SK-N-SH treated with all-trans-retinoic acid at 6 μM for 48 hours (cell line): ENCODE measurements at regions not wholly inside any gene's neighbourhood (a gene's known extent, or its start where the extent isn't known, plus 50 kb on each side); places are given as distances from the start of the nearest gene placed in this dataset.

Experiments
- ATAC-seq: fragments of 200-7000 bp; cut with Tn5 transposase; 3 replicates; pipeline ENCODE4 v1.9.1; 2020; ENCODE audit warnings: mild to moderate bottlenecking, moderate library complexity
- ARNTL ChIP-seq: fragments of 450-650 bp; formaldehyde crosslinking; IDR thresholded peaks from 2 replicates; pipeline ENCODE4 v1.5.0; 2020; ENCODE audit warnings: low read depth, mild to moderate bottlenecking, moderate library complexity, borderline replicate concordance
- BACH2 ChIP-seq: fragments of 250-450 bp; sonication (Bioruptor Pico); IDR thresholded peaks from 2 replicates; pipeline ENCODE4 v1.9.0; 2021; ENCODE audit warnings: mild to moderate bottlenecking, borderline replicate concordance
- CREB5 ChIP-seq: fragments of 250-450 bp; sonication (Bioruptor Pico); IDR thresholded peaks from 2 replicates; pipeline ENCODE4 v1.5.1; 2020; ENCODE audit warnings: low read depth, mild to moderate bottlenecking, moderate library complexity
- CSDC2 ChIP-seq: fragments of 250-450 bp; sonication (Bioruptor Pico); IDR thresholded peaks from 2 replicates; pipeline ENCODE4 v1.5.0; 2020; ENCODE audit warnings: mild to moderate bottlenecking, moderate library complexity
- CSRNP3 ChIP-seq: fragments of 250-450 bp; sonication (Bioruptor Pico); IDR thresholded peaks from 2 replicates; pipeline ENCODE4 v1.5.1; 2021; ENCODE audit warnings: mild to moderate bottlenecking, moderate library complexity
- ESRRG ChIP-seq: fragments of 250-450 bp; sonication (Bioruptor Pico); IDR thresholded peaks from 2 replicates; pipeline ENCODE4 v1.6.1; 2021; ENCODE audit warnings: mild to moderate bottlenecking
- GLIS3 ChIP-seq: fragments of 250-450 bp; sonication (Bioruptor Pico); IDR thresholded peaks from 2 replicates; pipeline ENCODE4 v1.5.0; 2020; ENCODE audit warnings: mild to moderate bottlenecking, moderate library complexity
- ISL1 ChIP-seq: fragments of 250-450 bp; sonication (Bioruptor Pico); IDR thresholded peaks from 2 replicates; pipeline ENCODE4 v2.1.2; 2022; ENCODE audit warnings: mild to moderate bottlenecking, moderate library complexity
- OSR1 ChIP-seq: fragments of 250-450 bp; sonication (Bioruptor Pico); IDR thresholded peaks from 2 replicates; pipeline ENCODE4 v1.8.0; 2022; ENCODE audit warnings: moderate library complexity, mild to moderate bottlenecking, inconsistent platforms
- POU6F1 ChIP-seq: fragments of 250-450 bp; sonication (Bioruptor Pico); IDR thresholded peaks from 2 replicates; pipeline ENCODE4 v1.8.0; 2021; ENCODE audit warnings: low read depth, mild to moderate bottlenecking, moderate library complexity, borderline replicate concordance
- PPARA ChIP-seq: fragments of 250-450 bp; sonication (Bioruptor Pico); IDR thresholded peaks from 2 replicates; pipeline ENCODE4 v1.5.0; 2020; ENCODE audit warnings: mild to moderate bottlenecking, borderline replicate concordance
- RARB ChIP-seq: fragments of 250-450 bp; sonication (Bioruptor Pico); IDR thresholded peaks from 2 replicates; pipeline ENCODE4 v1.8.0; 2021; ENCODE audit warnings: mild to moderate bottlenecking, moderate library complexity
- TCF4 ChIP-seq: fragments of 250-450 bp; sonication (Bioruptor Pico); IDR thresholded peaks from 2 replicates; pipeline ENCODE4 v1.8.0; 2021; ENCODE audit warnings: mild to moderate bottlenecking, moderate library complexity, borderline replicate concordance
- TOX ChIP-seq: fragments of 250-450 bp; sonication (Bioruptor Pico); IDR thresholded peaks from 2 replicates; pipeline ENCODE4 v1.8.0; 2021; ENCODE audit warnings: mild to moderate bottlenecking, moderate library complexity, borderline replicate concordance
- ZFP3 ChIP-seq: fragments of 250-450 bp; sonication (Bioruptor Pico); IDR thresholded peaks from 2 replicates; pipeline ENCODE4 v1.5.0; 2020; ENCODE audit warnings: mild to moderate bottlenecking, moderate library complexity
- ZFP30 ChIP-seq: fragments of 450-650 bp; formaldehyde crosslinking; IDR thresholded peaks from 2 replicates; pipeline ENCODE4 v1.5.0; 2022; ENCODE audit warnings: mild to moderate bottlenecking, moderate library complexity
- ZNF565 ChIP-seq: fragments of 450-650 bp; formaldehyde crosslinking; conservative IDR thresholded peaks from 2 replicates; pipeline ENCODE4 v1.5.0; 2020; ENCODE audit warnings: low read depth, mild to moderate bottlenecking, moderate library complexity
- ZNF70 ChIP-seq: fragments of 450-650 bp; formaldehyde crosslinking; IDR thresholded peaks from 2 replicates; pipeline ENCODE4 v1.5.0; 2020; ENCODE audit warnings: mild to moderate bottlenecking, moderate library complexity
- ZNF8 ChIP-seq: fragments of 450-650 bp; formaldehyde crosslinking; IDR thresholded peaks from 2 replicates; pipeline ENCODE4 v1.5.0; 2020; ENCODE audit warnings: mild to moderate bottlenecking, moderate library complexity
- TF ChIP-seq, protein P1 (sequence below): fragments of 250-450 bp; sonication (Bioruptor Pico); IDR thresholded peaks from 2 replicates; pipeline ENCODE4 v1.8.0; 2020; ENCODE audit warnings: mild to moderate bottlenecking, moderate library complexity, borderline replicate concordance
- TF ChIP-seq, protein P2 (sequence below): fragments of 250-450 bp; sonication (Bioruptor Pico); IDR thresholded peaks from 2 replicates; pipeline ENCODE4 v1.5.0; 2020; ENCODE audit warnings: mild to moderate bottlenecking, moderate library complexity

- TF ChIP-seq TCF4 (CRISPR knock-in tag), result no peak
- TF ChIP-seq ZFP30 (CRISPR knock-in tag), result no peak
- TF ChIP-seq, protein P1, sequence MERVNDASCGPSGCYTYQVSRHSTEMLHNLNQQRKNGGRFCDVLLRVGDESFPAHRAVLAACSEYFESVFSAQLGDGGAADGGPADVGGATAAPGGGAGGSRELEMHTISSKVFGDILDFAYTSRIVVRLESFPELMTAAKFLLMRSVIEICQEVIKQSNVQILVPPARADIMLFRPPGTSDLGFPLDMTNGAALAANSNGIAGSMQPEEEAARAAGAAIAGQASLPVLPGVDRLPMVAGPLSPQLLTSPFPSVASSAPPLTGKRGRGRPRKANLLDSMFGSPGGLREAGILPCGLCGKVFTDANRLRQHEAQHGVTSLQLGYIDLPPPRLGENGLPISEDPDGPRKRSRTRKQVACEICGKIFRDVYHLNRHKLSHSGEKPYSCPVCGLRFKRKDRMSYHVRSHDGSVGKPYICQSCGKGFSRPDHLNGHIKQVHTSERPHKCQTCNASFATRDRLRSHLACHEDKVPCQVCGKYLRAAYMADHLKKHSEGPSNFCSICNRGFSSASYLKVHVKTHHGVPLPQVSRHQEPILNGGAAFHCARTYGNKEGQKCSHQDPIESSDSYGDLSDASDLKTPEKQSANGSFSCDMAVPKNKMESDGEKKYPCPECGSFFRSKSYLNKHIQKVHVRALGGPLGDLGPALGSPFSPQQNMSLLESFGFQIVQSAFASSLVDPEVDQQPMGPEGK, result no peak
- no peak for ATAC-seq
Measured at GRCh38 chr5:3209918-3210317, 385.7 kb upstream of the IRX1 start.

- TF ChIP-seq POU6F1 (no peak), BACH2 (CRISPR knock-in tag) (no peak), ESRRG (no peak), PPARA (CRISPR knock-in tag) (no peak), ARNTL (CRISPR knock-in tag) (no peak), CSDC2 (CRISPR knock-in tag) (no peak), ZNF8 (CRISPR knock-in tag) (no peak), ZNF565 (no peak), TOX (no peak), OSR1 (CRISPR knock-in tag) (no peak), CSRNP3 (CRISPR knock-in tag) (no peak), GLIS3 (CRISPR knock-in tag) (no peak), ZFP3 (CRISPR knock-in tag) (no peak), CREB5 (no peak), ISL1 (no peak)
- TF ChIP-seq, protein P2, sequence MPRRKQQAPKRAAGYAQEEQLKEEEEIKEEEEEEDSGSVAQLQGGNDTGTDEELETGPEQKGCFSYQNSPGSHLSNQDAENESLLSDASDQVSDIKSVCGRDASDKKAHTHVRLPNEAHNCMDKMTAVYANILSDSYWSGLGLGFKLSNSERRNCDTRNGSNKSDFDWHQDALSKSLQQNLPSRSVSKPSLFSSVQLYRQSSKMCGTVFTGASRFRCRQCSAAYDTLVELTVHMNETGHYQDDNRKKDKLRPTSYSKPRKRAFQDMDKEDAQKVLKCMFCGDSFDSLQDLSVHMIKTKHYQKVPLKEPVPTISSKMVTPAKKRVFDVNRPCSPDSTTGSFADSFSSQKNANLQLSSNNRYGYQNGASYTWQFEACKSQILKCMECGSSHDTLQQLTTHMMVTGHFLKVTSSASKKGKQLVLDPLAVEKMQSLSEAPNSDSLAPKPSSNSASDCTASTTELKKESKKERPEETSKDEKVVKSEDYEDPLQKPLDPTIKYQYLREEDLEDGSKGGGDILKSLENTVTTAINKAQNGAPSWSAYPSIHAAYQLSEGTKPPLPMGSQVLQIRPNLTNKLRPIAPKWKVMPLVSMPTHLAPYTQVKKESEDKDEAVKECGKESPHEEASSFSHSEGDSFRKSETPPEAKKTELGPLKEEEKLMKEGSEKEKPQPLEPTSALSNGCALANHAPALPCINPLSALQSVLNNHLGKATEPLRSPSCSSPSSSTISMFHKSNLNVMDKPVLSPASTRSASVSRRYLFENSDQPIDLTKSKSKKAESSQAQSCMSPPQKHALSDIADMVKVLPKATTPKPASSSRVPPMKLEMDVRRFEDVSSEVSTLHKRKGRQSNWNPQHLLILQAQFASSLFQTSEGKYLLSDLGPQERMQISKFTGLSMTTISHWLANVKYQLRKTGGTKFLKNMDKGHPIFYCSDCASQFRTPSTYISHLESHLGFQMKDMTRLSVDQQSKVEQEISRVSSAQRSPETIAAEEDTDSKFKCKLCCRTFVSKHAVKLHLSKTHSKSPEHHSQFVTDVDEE (CRISPR knock-in tag), result no peak
- no peak for ATAC-seq
Measured at GRCh38 chr5:3202570-3202969, 393.1 kb upstream of the IRX1 start.

GRCh38 chr5:3201941-3202340 is 393.7 kb upstream of the IRX1 start:
- no peak for ATAC-seq
- no peak for TF ChIP-seq ZFP3 (CRISPR knock-in tag)
- no peak for TF ChIP-seq ZNF70 (CRISPR knock-in tag)
- no peak for TF ChIP-seq CSDC2 (CRISPR knock-in tag)
- TF ChIP-seq TOX, result no peak
- TF ChIP-seq ZFP30 (CRISPR knock-in tag), result no peak
- TF ChIP-seq POU6F1, result no peak
- TF ChIP-seq CSRNP3 (CRISPR knock-in tag), result no peak
- no peak for TF ChIP-seq ESRRG
- no peak for TF ChIP-seq ARNTL (CRISPR knock-in tag)
- TF ChIP-seq, protein P2 (CRISPR knock-in tag), result no peak
- TF ChIP-seq OSR1 (CRISPR knock-in tag), result no peak
- TF ChIP-seq PPARA (CRISPR knock-in tag), result no peak
- TF ChIP-seq GLIS3 (CRISPR knock-in tag), result no peak
- TF ChIP-seq ISL1, result no peak
- no peak for TF ChIP-seq RARB (CRISPR knock-in tag)
- no peak for TF ChIP-seq ZNF565
